Right cardiac atrium (tissue), 5 donors: ENCODE measurements at regions not wholly inside any gene's neighbourhood (a gene's known extent, or its start where the extent isn't known, plus 50 kb on each side); places are given as distances from the start of the nearest gene placed in this dataset.
"Not testable (repeated sequence)": the region's sequence is repeated elsewhere in the genome, so short reads cannot be mapped to it uniquely, and the experiment has no call there.

Source experiments
- ATAC-seq, 2 donors: fragments of 200-7000 bp; cut with Tn5 transposase; one replicate each; pipeline versions ENCODE4 v1.8.0 to v1.9.1; 2020; ENCODE audit warnings: moderate library complexity in 2 of 2, mild to moderate bottlenecking in 1 of 2
- DNase-seq, 3 donors: peaks; one replicate each; pipeline ENCODE4 v3.0.0-alpha.2; 2020
- H3K27ac ChIP-seq: one replicate; pipeline ENCODE4 v1.5.1; 2013; ENCODE audit warnings: mild to moderate bottlenecking, low read length, control low read depth, moderate library complexity
- H3K27me3 ChIP-seq: one replicate; pipeline ENCODE4 v1.6.1; 2013; ENCODE audit not compliant: control insufficient read depth, insufficient read depth
- H3K4me1 ChIP-seq: one replicate; pipeline ENCODE4 v1.6.1; 2013; ENCODE audit warnings: low read length; ENCODE audit not compliant: control insufficient read depth, insufficient read depth
- H3K4me3 ChIP-seq: one replicate; pipeline ENCODE4 v1.5.1; 2013; ENCODE audit warnings: low read length, control low read depth
- H3K9me3 ChIP-seq: one replicate; pipeline ENCODE4 v1.6.1; 2013; ENCODE audit warnings: low read length; ENCODE audit not compliant: control insufficient read depth
- WGBS: extraction: QIAGEN DNeasy Blood & Tissue Kit; methylation state at CpG from one replicate; pipeline ENCODE4 v1.1.7; 2013; 5-methylcytosine and 5-hydroxymethylcytosine counted together
- intact Hi-C, 4 donors: fragments of 100-400 bp; cut with DNase I; formaldehyde crosslinking; loops; one replicate each; pipeline versions ENCODE4 v1.11.0 to v1.14.0; 2022 to 2023
- donor health status: healthy with polysubstance abuse.
- donor health status: DM: no; HTN: yes; CAD: no.
- donor health status: DM: no; HTN: no; CAD: no.
- donor health status: DM: no; HTN: yes; CAD: no; lungs with severe emphysema.
- donor health status: DM: yes; HTN: yes; CAD: no.

GRCh38 chr7:85891900-85892299, 705.0 kb upstream of the SEMA3D start:
- DNase-seq, H3K27me3 ChIP-seq, ATAC-seq, H3K27ac ChIP-seq, H3K4me3 ChIP-seq, H3K9me3 ChIP-seq, H3K4me1 ChIP-seq: not testable (repeated sequence)
- intact Hi-C loops = loop anchor here in 1 of 4 donors (10.0 kb wide), 1 partner anchor 573 kb away; no protein-coding TSS in a partner anchor
- WGBS = 91% methylated on average over 5 of the region's 5 CpGs

GRCh38 chr7:85890244-85890811, 703.5 kb upstream of the SEMA3D start:
- no peak for DNase-seq

GRCh38 chr7:85887133-85887532, 700.3 kb upstream of the SEMA3D start:
- intact Hi-C loops = loop anchor here in 3 of 4 donors (5.0 to 10.0 kb wide), 2 partner anchors 580 to 1018 kb away; no protein-coding TSS in a partner anchor
- no peak for ATAC-seq
- Histone ChIP-seq H3K9me3 (no peaks in the 10 kb centered on the region), H3K27ac (no peak overlapping the region), H3K4me3 (no peak overlapping the region), H3K27me3 (no peaks in the 10 kb centered on the region), H3K4me1 (no peaks in the 10 kb centered on the region)
- no peak for DNase-seq

More at GRCh38 chr7:85890244-85890811, 703.5 kb upstream of the SEMA3D start:
- Histone ChIP-seq H3K4me1 (no peaks in the 10 kb centered on the region), H3K27me3 (no peaks in the 10 kb centered on the region), H3K9me3 (no peaks in the 10 kb centered on the region), H3K4me3 (no peak overlapping the region), H3K27ac (no peak overlapping the region)
- intact Hi-C loops = loop anchor here in 1 of 4 donors (10.0 kb wide), 1 partner anchor 574 kb away; no protein-coding TSS in a partner anchor
- ATAC-seq = no peak

GRCh38 chr7:85882335-85882734, 695.5 kb upstream of the SEMA3D start:
- intact Hi-C loops = loop anchor here in 2 of 4 donors (10.0 kb wide), 1 partner anchor 1022 kb away; no protein-coding TSS in a partner anchor
- WGBS = 73% methylated on average over 1 of the region's 1 CpG
- Histone ChIP-seq H3K4me1 (no peaks in the 10 kb centered on the region), H3K27ac (no peak overlapping the region), H3K4me3 (no peak overlapping the region), H3K27me3 (no peaks in the 10 kb centered on the region), H3K9me3 (no peaks in the 10 kb centered on the region)
- ATAC-seq = no peak
- no peak for DNase-seq

- no peak overlapping the region for H3K27ac ChIP-seq
- no peaks in the 10 kb centered on the region for H3K9me3 ChIP-seq
- ATAC-seq = no peak
- DNase-seq = no peak
- H3K27me3 ChIP-seq = no peaks in the 10 kb centered on the region
- intact Hi-C loops = no loop called here
- WGBS = 61% methylated on average over 1 of the region's 1 CpG
- H3K4me3 ChIP-seq = no peak overlapping the region
- H3K4me1 ChIP-seq = no peaks in the 10 kb centered on the region
These were observed 688.5 kb upstream of the SEMA3D start for GRCh38 chr7:85875398-85875797.

- Histone ChIP-seq H3K27me3 (no peaks in the 10 kb centered on the region), H3K4me1 (no peaks in the 10 kb centered on the region), H3K4me3 (no peak overlapping the region), H3K9me3 (no peaks in the 10 kb centered on the region), H3K27ac (no peak overlapping the region)
- DNase-seq (no peak), ATAC-seq (no peak)
- intact Hi-C loops = no loop called here
- 92% methylated on average over 4 of the region's 4 CpGs for WGBS
These were observed 679.7 kb upstream of the SEMA3D start for GRCh38 chr7:85866540-85866939.

- Histone ChIP-seq H3K4me1 (no peaks in the 10 kb centered on the region), H3K27ac (no peak overlapping the region), H3K4me3 (no peak overlapping the region), H3K9me3 (no peaks in the 10 kb centered on the region), H3K27me3 (no peaks in the 10 kb centered on the region)
- 39% methylated on average over 6 of the region's 6 CpGs for WGBS
- DNase-seq = no peak
- ATAC-seq = no peak
- intact Hi-C loops = no loop called here
These were observed 664.8 kb upstream of the SEMA3D start for GRCh38 chr7:85851571-85852193.

- DNase-seq (no peak), ATAC-seq (no peak)
- Histone ChIP-seq H3K27me3 (no peaks in the 10 kb centered on the region), H3K9me3 (no peaks in the 10 kb centered on the region), H3K4me3 (no peak overlapping the region), H3K27ac (no peak overlapping the region), H3K4me1 (no peaks in the 10 kb centered on the region)
- intact Hi-C loops = no loop called here
- 27% methylated on average over 1 of the region's 1 CpG for WGBS
These were observed 663.5 kb upstream of the SEMA3D start for GRCh38 chr7:85850381-85850780.

- no peak for DNase-seq
- Histone ChIP-seq H3K27ac (no peak overlapping the region), H3K27me3 (no peaks in the 10 kb centered on the region), H3K4me1 (no peaks in the 10 kb centered on the region), H3K4me3 (no peak overlapping the region), H3K9me3 (no peaks in the 10 kb centered on the region)
- WGBS = 34% methylated on average over 6 of the region's 6 CpGs
- no peak for ATAC-seq
- intact Hi-C loops = no loop called here
These were observed 653.7 kb upstream of the SEMA3D start for GRCh38 chr7:85840554-85840953.

GRCh38 chr7:85833066-85833465, 646.2 kb upstream of the SEMA3D start:
- Histone ChIP-seq H3K4me1 (no peaks in the 10 kb centered on the region), H3K27me3 (no peaks in the 10 kb centered on the region), H3K4me3 (no peak overlapping the region), H3K27ac (no peak overlapping the region), H3K9me3 (no peaks in the 10 kb centered on the region)
- no peak for ATAC-seq
- intact Hi-C loops = no loop called here
- DNase-seq = no peak
- 44% methylated on average over 3 of the region's 3 CpGs for WGBS

GRCh38 chr7:85830982-85831381, 644.1 kb upstream of the SEMA3D start:
- H3K27me3 ChIP-seq = no peaks in the 10 kb centered on the region
- DNase-seq = no peak
- H3K9me3 ChIP-seq = no peaks in the 10 kb centered on the region
- intact Hi-C loops = no loop called here
- WGBS = 73% methylated on average over 1 of the region's 1 CpG
- no peaks in the 10 kb centered on the region for H3K4me1 ChIP-seq
- no peak for ATAC-seq
- no peak overlapping the region for H3K27ac ChIP-seq
- no peak overlapping the region for H3K4me3 ChIP-seq
